DND-41 (cell line): ENCODE measurements at regions not wholly inside any gene's neighbourhood (a gene's known extent, or its start where the extent isn't known, plus 50 kb on each side); places are given as distances from the start of the nearest gene placed in this dataset.
"Not testable (repeated sequence)": the region's sequence is repeated elsewhere in the genome, so short reads cannot be mapped to it uniquely, and the experiment has no call there.

Experiments
- ATAC-seq: fragments of 200-7000 bp; cut with Tn5 transposase; 3 replicates; pipeline ENCODE4 v1.9.1; 2021; ENCODE audit warnings: low read depth; ENCODE audit not compliant: insufficient read depth
- DNase-seq: peaks from one replicate; pipeline ENCODE4 v3.0.0-alpha.2; 2020
- H2AFZ ChIP-seq: 2 replicates; pipeline ENCODE4 v1.6.0; 2012; ENCODE audit warnings: low read depth, low read length
- H3K27ac ChIP-seq: 2 replicates; pipeline ENCODE4 v1.5.1; 2012; ENCODE audit warnings: low read length, inconsistent platforms
- H3K27me3 ChIP-seq: fragments of 200-600 bp; sonication (generic); 2 replicates; pipeline ENCODE4 v1.6.0; 2012; ENCODE audit warnings: low read length, mild to moderate bottlenecking, inconsistent platforms; ENCODE audit not compliant: insufficient read depth, poor library complexity
- H3K36me3 ChIP-seq: 2 replicates; pipeline ENCODE4 v1.5.1; 2012; ENCODE audit warnings: low read length, inconsistent platforms; ENCODE audit not compliant: insufficient read depth
- H3K4me1 ChIP-seq: 2 replicates; pipeline ENCODE4 v1.5.1; 2012; ENCODE audit warnings: mild to moderate bottlenecking, low read length; ENCODE audit not compliant: insufficient read depth
- H3K4me2 ChIP-seq: 2 replicates; pipeline ENCODE4 v1.6.0; 2012; ENCODE audit warnings: mild to moderate bottlenecking, moderate library complexity, low read length, inconsistent platforms; ENCODE audit not compliant: insufficient read depth
- H3K4me3 ChIP-seq, 2 experiments: fragments of 200-600 bp in 1 of 2; shearing (Covaris generic) in 1 of 2; 2 replicates each; pipeline ENCODE4 v1.5.1; 2012 to 2016; ENCODE audit warnings: inconsistent platforms in 2 of 2, low read length in 2 of 2, mild to moderate bottlenecking in 2 of 2, low read depth in 1 of 2, moderate library complexity in 1 of 2
- H3K79me2 ChIP-seq: 2 replicates; pipeline ENCODE4 v1.6.0; 2012; ENCODE audit warnings: low read length, inconsistent platforms; ENCODE audit not compliant: insufficient read depth
- H3K9ac ChIP-seq: 2 replicates; pipeline ENCODE4 v1.6.0; 2012; ENCODE audit warnings: low read depth, mild to moderate bottlenecking, inconsistent platforms, low read length, moderate library complexity
- H3K9me3 ChIP-seq: 2 replicates; pipeline ENCODE4 v1.5.1; 2012; ENCODE audit warnings: low read length, moderate library complexity, mild to moderate bottlenecking, inconsistent platforms; ENCODE audit not compliant: insufficient read depth, severe bottlenecking
- H4K20me1 ChIP-seq: 2 replicates; pipeline ENCODE4 v1.6.0; 2012; ENCODE audit warnings: low read length; ENCODE audit not compliant: insufficient read depth
- CTCF ChIP-seq: IDR thresholded peaks from 2 replicates; pipeline ENCODE4 v1.5.1; 2012; ENCODE audit warnings: borderline replicate concordance, low read length, moderate library complexity, mild to moderate bottlenecking; ENCODE audit not compliant: poor library complexity, severe bottlenecking; ENCODE audit errors: extremely low read depth
- EZH2 ChIP-seq: IDR thresholded peaks from 3 replicates; pipeline ENCODE4 v1.6.1; 2012; ENCODE audit warnings: borderline replicate concordance, low read depth, mild to moderate bottlenecking, moderate library complexity, low read length, inconsistent platforms; ENCODE audit not compliant: severe bottlenecking

GRCh38 chr2:2452961-2453360, 121.9 kb upstream of the MYT1L start:
- no peak for TF ChIP-seq CTCF
- no peak for TF ChIP-seq EZH2
- no peak for DNase-seq
- Histone ChIP-seq H3K79me2 (no peaks in the 10 kb centered on the region), H3K4me2 (no peak overlapping the region), H3K9me3 (no peaks in the 10 kb centered on the region), H3K4me1 (no peaks in the 10 kb centered on the region), H3K9ac (no peak overlapping the region), H3K36me3 (no peaks in the 10 kb centered on the region), H3K27ac (no peak overlapping the region), H2AFZ (no peak overlapping the region), H3K4me3 (no peak overlapping the region), H3K27me3 (no peaks in the 10 kb centered on the region), H4K20me1 (no peaks in the 10 kb centered on the region)
- ATAC-seq = no peak

- not testable (repeated sequence) for H3K4me3 ChIP-seq, H3K36me3 ChIP-seq, H3K27me3 ChIP-seq, H3K27ac ChIP-seq, H3K4me1 ChIP-seq, H3K4me2 ChIP-seq, H3K9me3 ChIP-seq, DNase-seq, H3K9ac ChIP-seq, H2AFZ ChIP-seq, H4K20me1 ChIP-seq, ATAC-seq, H3K79me2 ChIP-seq
Measured at GRCh38 chr2:2451275-2451674, 120.2 kb upstream of the MYT1L start.

GRCh38 chr2:2448178-2448577, 117.1 kb upstream of the MYT1L start:
- ATAC-seq (no peak), DNase-seq (no peak)
- H3K9ac ChIP-seq = no peak overlapping the region
- H2AFZ ChIP-seq = no peak overlapping the region
- no peaks in the 10 kb centered on the region for H3K4me1 ChIP-seq
- no peak for TF ChIP-seq CTCF
- no peak for TF ChIP-seq EZH2
- H3K27ac ChIP-seq = no peak overlapping the region
- no peaks in the 10 kb centered on the region for H4K20me1 ChIP-seq
- no peaks in the 10 kb centered on the region for H3K79me2 ChIP-seq
- H3K4me3 ChIP-seq = no peak overlapping the region
- no peak overlapping the region for H3K4me2 ChIP-seq
- no peaks in the 10 kb centered on the region for H3K27me3 ChIP-seq
- no peaks in the 10 kb centered on the region for H3K36me3 ChIP-seq
- H3K9me3 ChIP-seq = no peaks in the 10 kb centered on the region

- H4K20me1 ChIP-seq = no peaks in the 10 kb centered on the region
- no peaks in the 10 kb centered on the region for H3K27me3 ChIP-seq
- no peak for DNase-seq
- ATAC-seq = no peak
- no peak overlapping the region for H3K27ac ChIP-seq
- H2AFZ ChIP-seq = no peak overlapping the region
- H3K36me3 ChIP-seq = no peaks in the 10 kb centered on the region
- H3K9ac ChIP-seq = no peak overlapping the region
- no peaks in the 10 kb centered on the region for H3K9me3 ChIP-seq
- no peaks in the 10 kb centered on the region for H3K79me2 ChIP-seq
- no peak overlapping the region for H3K4me2 ChIP-seq
- no peak overlapping the region for H3K4me3 ChIP-seq
- H3K4me1 ChIP-seq = no peaks in the 10 kb centered on the region
- TF ChIP-seq CTCF (no peak), EZH2 (no peak)
Measured at GRCh38 chr2:2422621-2423020, 91.5 kb upstream of the MYT1L start.
